GDM1 (cell line): ENCODE measurements at regions not wholly inside any gene's neighbourhood (a gene's known extent, or its start where the extent isn't known, plus 50 kb on each side); places are given as distances from the start of the nearest gene placed in this dataset.
A peak's percentile ranks its signal among the peaks of the same experiment; 100 is the strongest.

ENCODE experiments used
- DNase-seq: peaks from one replicate; lab custom pipeline; 2025; lab: John Stamatoyannopoulos, UW

DNA sequence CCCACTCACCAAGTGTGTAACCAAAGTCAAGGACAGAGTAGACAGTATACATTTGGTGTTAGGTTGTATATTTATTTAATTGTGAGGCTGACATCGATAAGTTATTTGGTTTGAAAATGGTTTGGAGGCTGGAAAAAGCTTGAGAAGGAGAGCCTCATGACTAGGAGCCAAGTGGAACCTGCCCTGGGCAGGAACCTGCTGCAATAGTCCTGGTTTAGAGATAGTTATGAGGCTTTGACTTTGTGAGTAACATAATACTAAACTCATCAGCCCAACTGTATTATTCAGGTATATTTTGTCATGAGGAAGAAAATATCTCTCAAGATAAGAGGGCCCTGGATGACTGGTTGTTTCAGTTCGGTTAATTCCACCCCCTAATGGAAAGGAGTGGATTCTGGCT is 234.3 kb upstream of the CYRIA start:
- no peak for DNase-seq

DNA sequence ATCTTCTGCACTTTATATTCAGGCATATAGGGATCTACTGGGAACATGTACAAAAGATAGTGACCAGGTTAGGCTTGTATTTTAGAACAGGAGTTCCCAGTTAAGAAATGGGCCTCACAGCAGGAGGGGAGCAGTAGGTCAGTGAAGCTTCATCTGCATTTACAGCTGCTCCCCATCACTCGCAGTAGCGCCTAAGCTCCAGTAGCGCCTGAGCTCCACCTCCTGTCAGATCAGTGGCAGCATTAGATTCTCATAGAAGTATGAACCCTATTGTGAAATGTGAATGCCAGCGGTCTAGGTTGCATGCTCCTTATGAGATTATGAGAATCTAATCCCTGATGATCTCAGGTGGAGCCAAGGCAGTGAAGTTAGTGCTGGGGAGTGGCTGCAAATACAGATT is 224.4 kb upstream of the CYRIA start:
- DNase-seq, result no peak

- no peak for DNase-seq
Measured at GRCh38 chr2:16885027-16885426, 219.4 kb upstream of the CYRIA start.

GRCh38 chr2:16882706-16883105 is 217.1 kb upstream of the CYRIA start:
- no peak for DNase-seq

DNA sequence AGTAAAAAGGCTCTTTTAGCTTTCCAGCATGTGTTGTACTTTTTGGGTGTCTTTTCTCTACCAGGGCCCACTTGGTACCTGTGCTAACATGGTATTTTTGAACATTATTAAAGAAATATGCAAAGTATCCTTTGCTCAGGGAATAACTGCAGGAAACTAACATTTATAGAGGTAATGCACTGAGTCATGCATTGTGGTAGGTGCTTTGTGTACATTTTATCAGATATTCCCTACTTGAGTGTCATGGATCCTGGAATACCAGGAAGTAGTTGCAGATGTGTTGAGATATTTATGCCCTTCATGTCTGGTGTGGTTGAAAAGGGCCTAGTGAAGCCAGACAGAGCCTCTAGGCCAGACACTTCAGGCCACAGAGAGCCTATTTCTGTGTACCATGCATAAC is 215.5 kb upstream of the CYRIA start:
- DNase-seq, result no peak

DNA sequence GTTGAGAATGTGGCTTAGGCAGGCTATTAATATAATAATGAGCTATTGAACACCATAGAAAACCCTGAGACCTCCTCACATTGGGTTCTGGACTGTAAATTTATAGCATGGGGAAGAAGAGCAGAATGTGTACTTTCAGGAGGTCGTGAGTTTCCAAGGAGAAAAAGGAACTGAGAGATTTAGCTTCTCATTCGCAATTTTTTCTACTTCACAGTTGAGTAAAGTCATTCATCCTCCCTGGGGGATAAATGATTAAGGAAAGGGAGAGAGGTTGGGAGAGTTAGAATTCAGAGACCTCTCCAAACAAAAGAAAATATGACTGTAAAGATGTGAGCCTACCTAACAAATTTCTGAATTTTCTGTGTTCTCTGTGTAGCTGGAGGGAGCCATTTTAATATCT is 205.8 kb upstream of the CYRIA start:
- DNase-seq, result no peak

- DNase-seq, result no peak
Measured at GRCh38 chr2:16870491-16871076, 204.9 kb upstream of the CYRIA start.

DNA sequence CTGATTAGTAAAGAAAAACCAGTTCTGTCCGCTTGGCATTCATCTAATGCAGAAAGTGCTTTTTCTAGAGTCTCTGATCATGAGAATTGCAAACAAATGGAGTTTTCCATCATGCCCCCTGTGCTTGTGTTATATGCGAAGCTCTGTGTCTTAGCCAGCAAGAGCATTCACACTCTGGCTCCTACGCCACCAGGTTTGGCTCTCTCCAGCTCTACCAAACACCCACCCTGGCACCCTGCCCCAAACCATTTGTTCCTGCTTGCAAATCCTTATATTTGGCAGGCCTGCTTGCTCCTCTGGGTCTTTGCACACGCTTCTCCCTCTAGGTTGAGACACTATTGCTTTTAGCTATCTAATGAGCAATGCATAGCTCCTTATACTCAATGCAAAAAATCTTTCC is 204.1 kb upstream of the CYRIA start:
- no peak for DNase-seq

- DNase-seq, result no peak
Measured at GRCh38 chr2:16862471-16862870, 196.8 kb upstream of the CYRIA start.

DNA sequence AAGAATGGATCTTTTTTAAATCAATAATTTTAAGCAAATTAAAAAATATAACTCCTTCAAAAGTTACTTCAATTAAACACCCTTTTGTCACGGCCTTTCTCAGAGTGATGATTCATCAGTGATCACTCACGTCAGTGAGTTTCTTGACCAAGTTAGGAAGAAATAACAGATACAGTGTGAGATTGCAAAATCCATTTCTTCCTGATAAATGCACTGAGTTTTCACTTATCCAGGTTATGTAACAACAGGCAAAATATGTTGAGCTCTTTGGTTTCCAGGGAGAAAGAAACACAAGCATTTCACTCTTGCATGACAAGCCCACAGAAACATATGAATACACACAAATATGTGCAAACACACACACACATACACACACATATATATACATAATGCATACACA is 195.9 kb upstream of the CYRIA start:
- DNase-seq, result no peak

- no peak for DNase-seq
Measured at GRCh38 chr2:16861111-16861510, 195.5 kb upstream of the CYRIA start.

GRCh38 chr2:16860627-16861026 is 195.0 kb upstream of the CYRIA start:
- DNase-seq, result no peak

DNA sequence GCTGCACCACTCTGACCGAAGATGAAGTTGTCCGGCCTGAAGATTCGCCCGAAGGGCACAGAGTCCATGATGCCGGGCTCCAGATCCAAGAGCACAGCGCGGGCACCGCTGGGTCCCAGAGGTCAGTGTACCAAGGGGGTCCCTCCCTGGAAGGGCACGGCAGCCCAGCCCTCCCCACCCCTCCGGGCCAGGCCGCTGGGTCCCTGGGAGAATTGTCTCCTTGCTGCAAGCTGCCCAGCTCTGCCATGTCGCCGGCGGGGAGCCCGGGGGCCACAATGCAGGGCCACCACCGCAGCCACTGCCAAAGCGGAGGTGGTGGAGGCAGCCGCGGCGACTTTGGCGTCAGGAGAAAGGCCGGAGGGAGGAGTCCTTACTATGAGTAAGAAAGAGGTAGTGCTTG is 189.5 kb upstream of the CYRIA start:
- no peak for DNase-seq

DNA sequence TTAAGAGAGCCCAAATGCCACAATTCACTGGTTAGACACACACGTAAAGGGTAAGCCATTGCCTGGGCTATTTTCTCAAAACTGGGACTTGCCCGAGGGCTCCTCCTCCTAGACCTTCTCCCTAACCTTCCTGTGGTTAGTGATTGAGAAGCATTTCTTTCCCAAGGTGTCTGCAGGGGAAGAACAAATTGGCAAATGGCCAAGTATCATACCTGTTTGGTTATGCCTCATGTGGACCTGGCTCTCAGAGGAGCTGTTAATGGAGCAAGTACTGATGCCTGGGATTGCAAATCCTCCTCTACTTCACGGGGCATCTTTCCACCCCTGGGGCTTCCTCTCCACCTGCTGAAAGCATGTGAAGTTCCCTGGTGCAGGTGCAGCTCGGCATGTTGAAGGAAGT is 187.5 kb upstream of the CYRIA start:
- DNase-seq, result no peak

GRCh38 chr2:16852651-16853050 is 187.0 kb upstream of the CYRIA start:
- no peak for DNase-seq

DNA sequence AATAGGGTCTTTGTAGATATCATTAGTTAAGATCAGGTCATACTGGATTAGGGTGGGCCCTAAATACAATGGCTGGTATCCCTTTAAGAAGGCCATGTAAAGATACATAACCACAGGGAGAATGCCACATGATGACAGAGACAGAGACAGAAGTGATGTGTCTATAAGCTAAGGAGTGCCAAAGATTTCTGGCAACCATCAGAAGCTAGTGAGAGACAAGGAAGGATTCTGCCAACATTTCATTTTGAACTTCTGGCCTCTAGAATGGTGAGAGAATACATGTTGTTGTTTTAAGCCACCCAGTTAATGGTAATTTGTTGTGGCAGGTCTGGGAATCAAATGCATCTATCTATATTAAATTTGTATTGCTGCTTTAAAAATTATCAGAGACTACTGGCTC is 185.5 kb upstream of the CYRIA start:
- no peak for DNase-seq

GRCh38 chr2:16840496-16841172 is 175.0 kb upstream of the CYRIA start:
- no peak for DNase-seq

DNA sequence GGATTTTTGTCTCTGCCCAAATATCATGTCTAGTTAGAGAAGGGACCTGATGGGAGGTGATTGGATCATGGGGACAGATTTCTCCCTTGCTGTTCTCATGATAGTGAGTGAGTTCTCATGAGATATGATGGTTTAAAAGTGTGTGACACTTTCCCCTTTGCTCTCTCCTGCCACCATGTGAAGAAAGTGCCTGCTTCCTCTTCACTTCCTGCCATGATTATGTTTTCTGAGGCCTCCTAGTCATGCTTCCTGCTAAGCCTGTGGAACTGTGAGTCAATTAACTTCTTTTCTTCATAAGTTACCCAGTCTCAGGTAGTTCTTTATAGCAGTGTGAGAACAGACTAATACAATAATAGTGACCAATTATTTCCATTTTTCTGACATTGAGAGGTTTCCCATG is 167.3 kb upstream of the CYRIA start:
- peak; percentile 34 for DNase-seq

DNA sequence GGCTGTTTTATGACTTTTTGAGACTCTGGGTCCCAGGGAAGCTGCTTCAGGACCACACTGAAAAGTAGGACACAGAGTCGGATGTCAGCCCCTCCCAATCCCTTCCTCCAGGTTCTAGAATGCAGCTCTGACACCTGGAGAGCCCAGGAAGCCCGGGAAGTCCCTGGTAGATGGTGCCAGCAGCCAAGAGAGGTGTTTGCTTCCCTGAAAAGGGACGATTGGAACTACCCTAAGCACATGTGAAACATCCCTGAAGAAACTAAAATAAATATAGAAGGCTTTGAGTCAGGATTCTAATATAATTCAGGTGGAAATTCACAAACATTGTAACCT is 163.2 kb upstream of the CYRIA start:
- DNase-seq, result no peak

DNA sequence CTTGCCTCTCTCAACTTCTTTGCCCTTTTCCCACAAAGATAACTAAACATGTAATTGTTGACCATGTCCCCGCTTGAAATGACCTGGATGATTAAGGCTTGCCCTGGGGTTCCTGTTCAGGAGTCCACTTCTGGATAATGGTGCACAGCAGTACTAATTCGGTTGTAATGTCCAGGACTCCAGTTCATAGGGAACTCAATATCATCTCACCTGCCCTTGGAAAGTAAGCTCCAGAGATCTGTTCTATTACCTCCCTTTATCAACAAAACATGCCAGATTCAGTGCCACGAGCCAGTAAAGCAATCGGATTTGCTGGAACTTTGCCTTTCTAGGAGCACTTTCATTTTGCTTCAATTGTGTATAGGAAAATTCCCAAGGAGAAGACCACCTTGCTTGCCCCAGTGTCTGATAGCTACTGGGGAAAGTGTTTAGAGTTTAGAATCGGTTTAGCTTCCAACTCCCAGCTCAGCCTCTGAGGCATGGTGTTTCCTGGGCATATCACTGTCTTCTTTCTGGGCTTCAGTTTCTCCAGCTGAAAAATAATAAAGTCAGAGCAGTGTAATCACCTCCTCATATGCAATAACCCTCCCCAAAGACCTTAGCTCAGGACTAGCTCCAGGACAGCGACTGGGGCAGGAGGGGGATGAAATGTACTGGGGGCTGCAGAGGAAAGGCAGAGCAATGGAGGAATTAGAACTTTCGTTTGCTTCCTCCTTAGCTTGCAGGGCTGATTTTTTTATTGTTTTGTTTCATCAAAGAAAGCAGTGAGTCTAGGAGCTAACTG is 162.6 kb upstream of the CYRIA start:
- DNase-seq, result no peak

GRCh38 chr2:16824472-16824871 is 158.8 kb upstream of the CYRIA start:
- DNase-seq, result no peak

DNA sequence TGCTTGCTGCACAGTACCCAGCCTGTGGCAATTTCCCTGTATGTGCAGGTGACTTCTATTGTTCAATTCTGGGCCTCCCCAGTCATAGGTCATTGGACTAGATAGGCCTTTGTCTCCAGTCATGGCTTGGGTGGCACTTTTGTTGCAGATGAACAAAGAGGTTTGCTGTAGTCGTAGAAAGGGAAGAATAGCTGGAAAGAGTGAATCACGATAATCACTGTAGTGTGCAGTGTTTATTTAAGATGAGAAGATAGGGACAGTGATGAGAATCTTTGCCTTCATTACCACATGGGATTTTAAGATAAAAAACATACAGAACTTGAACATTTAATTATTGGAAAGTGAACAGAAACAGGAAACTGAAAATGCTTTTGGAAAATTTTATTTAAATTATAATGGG is 156.1 kb upstream of the CYRIA start:
- DNase-seq, result no peak

GRCh38 chr2:16818203-16818556 is 152.5 kb upstream of the CYRIA start:
- DNase-seq, result no peak
